H1 (cell line): ENCODE measurements at regions not wholly inside any gene's neighbourhood (a gene's known extent, or its start where the extent isn't known, plus 50 kb on each side); places are given as distances from the start of the nearest gene placed in this dataset.

ENCODE experiments used
- EP300 ChIP-seq, 2 experiments: IDR thresholded peaks; 1 replicate in 1 of 2; 2 replicates in 1 of 2; pipeline ENCODE4 v1.6.1; 2011 to 2012; ENCODE audit warnings: low read depth in 2 of 2, low read length in 2 of 2, mild to moderate bottlenecking in 2 of 2, borderline replicate concordance in 1 of 2, inconsistent platforms in 1 of 2, moderate library complexity in 1 of 2
- EZH2 ChIP-seq: fragments of 200-600 bp; sonication (generic); IDR thresholded peaks from 2 replicates; pipeline ENCODE4 v1.7.1; 2012; ENCODE audit warnings: low read depth, mild to moderate bottlenecking, moderate library complexity, low read length, inconsistent platforms; ENCODE audit not compliant: severe bottlenecking
- GTF2F1 ChIP-seq: IDR thresholded peaks from 2 replicates; pipeline ENCODE4 v1.6.1; 2012; ENCODE audit warnings: low read depth, low read length, improper control_type of control experiment, borderline replicate concordance
- KDM1A ChIP-seq: fragments of 200-600, 300-600 bp; sonication (generic); IDR thresholded peaks from 2 replicates; pipeline ENCODE4 v1.7.1; 2016; ENCODE audit warnings: mild to moderate bottlenecking, low read length, borderline replicate concordance
- RAD21 ChIP-seq, 2 experiments: IDR thresholded peaks in 1 of 2; conservative IDR thresholded peaks in 1 of 2; 2 replicates each; pipeline ENCODE4 v1.6.1; 2011; ENCODE audit warnings: low read depth in 2 of 2, low read length in 2 of 2, improper control_type of control experiment in 1 of 2, inconsistent platforms in 1 of 2, mild to moderate bottlenecking in 1 of 2, moderate library complexity in 1 of 2
- SIN3A ChIP-seq, 2 experiments: IDR thresholded peaks in 1 of 2; conservative IDR thresholded peaks in 1 of 2; 2 replicates each; pipeline ENCODE4 v1.6.1; 2011 to 2012; ENCODE audit warnings: low read length in 2 of 2, improper control_type of control experiment in 1 of 2, low read depth in 1 of 2, mild to moderate bottlenecking in 1 of 2
- TF ChIP-seq, protein P1 (sequence below): IDR thresholded peaks from 2 replicates; pipeline ENCODE4 v1.6.1; 2012; ENCODE audit warnings: inconsistent platforms
- TF ChIP-seq, protein P2 (sequence below), 3 experiments: IDR thresholded peaks; 1 replicate in 2 of 3; 2 replicates in 1 of 3; pipeline versions ENCODE4 v1.5.1 to v1.6.1; 2011; ENCODE audit warnings: low read length in 3 of 3, mild to moderate bottlenecking in 3 of 3, inconsistent platforms in 2 of 3, low read depth in 1 of 3, moderate library complexity in 1 of 3; ENCODE audit not compliant: insufficient read depth in 1 of 3; ENCODE audit errors: control extremely low read depth in 1 of 3

DNA sequence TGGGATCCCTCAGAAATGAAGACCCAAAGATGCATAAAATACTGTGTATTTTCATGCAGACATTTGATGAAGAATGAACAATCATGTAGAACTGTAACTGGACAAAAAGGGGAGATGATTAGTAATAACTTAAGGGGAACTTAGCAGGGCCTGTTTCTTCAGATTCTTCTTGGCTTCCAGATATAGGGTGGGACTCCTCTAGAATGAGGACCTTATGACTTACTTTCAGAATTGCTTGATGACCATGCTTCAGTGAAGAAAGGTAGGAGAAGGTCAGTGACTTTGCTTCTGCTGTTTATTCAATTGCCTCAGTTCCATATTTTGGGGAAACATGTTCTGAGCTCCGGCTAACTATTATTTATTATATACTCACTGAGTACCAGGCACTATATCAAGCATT, 580.8 kb downstream of the CENPC start:
- TF ChIP-seq, protein P1, sequence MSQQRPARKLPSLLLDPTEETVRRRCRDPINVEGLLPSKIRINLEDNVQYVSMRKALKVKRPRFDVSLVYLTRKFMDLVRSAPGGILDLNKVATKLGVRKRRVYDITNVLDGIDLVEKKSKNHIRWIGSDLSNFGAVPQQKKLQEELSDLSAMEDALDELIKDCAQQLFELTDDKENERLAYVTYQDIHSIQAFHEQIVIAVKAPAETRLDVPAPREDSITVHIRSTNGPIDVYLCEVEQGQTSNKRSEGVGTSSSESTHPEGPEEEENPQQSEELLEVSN: no peak
- TF ChIP-seq, protein P2, sequence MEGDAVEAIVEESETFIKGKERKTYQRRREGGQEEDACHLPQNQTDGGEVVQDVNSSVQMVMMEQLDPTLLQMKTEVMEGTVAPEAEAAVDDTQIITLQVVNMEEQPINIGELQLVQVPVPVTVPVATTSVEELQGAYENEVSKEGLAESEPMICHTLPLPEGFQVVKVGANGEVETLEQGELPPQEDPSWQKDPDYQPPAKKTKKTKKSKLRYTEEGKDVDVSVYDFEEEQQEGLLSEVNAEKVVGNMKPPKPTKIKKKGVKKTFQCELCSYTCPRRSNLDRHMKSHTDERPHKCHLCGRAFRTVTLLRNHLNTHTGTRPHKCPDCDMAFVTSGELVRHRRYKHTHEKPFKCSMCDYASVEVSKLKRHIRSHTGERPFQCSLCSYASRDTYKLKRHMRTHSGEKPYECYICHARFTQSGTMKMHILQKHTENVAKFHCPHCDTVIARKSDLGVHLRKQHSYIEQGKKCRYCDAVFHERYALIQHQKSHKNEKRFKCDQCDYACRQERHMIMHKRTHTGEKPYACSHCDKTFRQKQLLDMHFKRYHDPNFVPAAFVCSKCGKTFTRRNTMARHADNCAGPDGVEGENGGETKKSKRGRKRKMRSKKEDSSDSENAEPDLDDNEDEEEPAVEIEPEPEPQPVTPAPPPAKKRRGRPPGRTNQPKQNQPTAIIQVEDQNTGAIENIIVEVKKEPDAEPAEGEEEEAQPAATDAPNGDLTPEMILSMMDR (IDR thresholded peaks at IDR 0.05; ENCODE audit: control extremely low read depth in 1 of 3, insufficient read depth in 1 of 3, low read depth in 1 of 3, low read length in 3 of 3): no peak
- TF ChIP-seq KDM1A (no peak), RAD21 (IDR thresholded peaks at IDR 0.05 in 1 of 2, conservative IDR thresholded peaks at IDR 0.05 in 1 of 2; ENCODE audit: low read depth in 2 of 2, low read length in 2 of 2) (no peak), GTF2F1 (no peak), EZH2 (no peak), SIN3A (conservative IDR thresholded peaks at IDR 0.05 in 1 of 2, IDR thresholded peaks at IDR 0.05 in 1 of 2; ENCODE audit: low read depth in 1 of 2, low read length in 2 of 2) (no peak), EP300 (IDR thresholded peaks at IDR 0.05; ENCODE audit: borderline replicate concordance in 1 of 2, low read depth in 2 of 2, low read length in 2 of 2) (no peak)
